Activated T-cell treated with anti-CD3 and anti-CD28 coated beads for 1 hour (primary cell): ENCODE measurements at regions not wholly inside any gene's neighbourhood (a gene's known extent, or its start where the extent isn't known, plus 50 kb on each side); places are given as distances from the start of the nearest gene placed in this dataset.

ENCODE experiments used
- DNase-seq: peaks from one replicate; pipeline ENCODE4 v3.0.0-alpha.2; 2020; ENCODE audit warnings: low read depth

GRCh38 chr1:110816945-110817344, 56.0 kb upstream of the CD53 start:
- DNase-seq = no peak

GRCh38 chr1:110811529-110811928, 61.4 kb upstream of the CD53 start:
- DNase-seq = no peak

GRCh38 chr1:110800079-110800478, 72.9 kb upstream of the CD53 start:
- DNase-seq = no peak

GRCh38 chr1:110798691-110799256, 74.2 kb upstream of the CD53 start:
- no peak for DNase-seq

- DNase-seq = no peak
These were observed 84.3 kb upstream of the CD53 start for GRCh38 chr1:110788673-110789072.

- DNase-seq = peak; percentile 4
These were observed 85.4 kb upstream of the CD53 start for GRCh38 chr1:110787328-110788071.

GRCh38 chr1:110786802-110787327, 86.1 kb upstream of the CD53 start:
- no peak for DNase-seq

GRCh38 chr1:110785612-110786011, 87.3 kb upstream of the CD53 start:
- DNase-seq = no peak

GRCh38 chr1:110785055-110785454, 87.9 kb upstream of the CD53 start:
- DNase-seq = no peak

GRCh38 chr1:110783292-110783918, 89.5 kb upstream of the CD53 start:
- peak; percentile 27 for DNase-seq

- no peak for DNase-seq
These were observed 91.4 kb upstream of the CD53 start for GRCh38 chr1:110781525-110781924.

- DNase-seq = peak; percentile 63
These were observed 92.1 kb upstream of the CD53 start for GRCh38 chr1:110780600-110781484.

GRCh38 chr1:110779636-110780035, 93.3 kb upstream of the CD53 start:
- DNase-seq = no peak

GRCh38 chr1:110778821-110779220, 94.1 kb upstream of the CD53 start:
- no peak for DNase-seq

GRCh38 chr1:110777228-110777627, 95.7 kb upstream of the CD53 start:
- no peak for DNase-seq

GRCh38 chr1:110774398-110774797, 98.5 kb upstream of the CD53 start:
- DNase-seq = no peak

- no peak for DNase-seq
These were observed 99.1 kb upstream of the KCNA3 start for GRCh38 chr1:110773813-110774212.

GRCh38 chr1:110771245-110772022, 96.7 kb upstream of the KCNA3 start:
- DNase-seq = no peak

- DNase-seq = no peak
These were observed 96.1 kb upstream of the KCNA3 start for GRCh38 chr1:110770832-110771231.

GRCh38 chr1:110768605-110769004, 93.9 kb upstream of the KCNA3 start:
- DNase-seq = no peak

GRCh38 chr1:110766336-110766647, 91.6 kb upstream of the KCNA3 start:
- DNase-seq = no peak
